ENCODE measurements at regions not wholly inside any gene's neighbourhood (a gene's known extent, or its start where the extent isn't known, plus 50 kb on each side); places are given as distances from the start of the nearest gene placed in this dataset.

DNA sequence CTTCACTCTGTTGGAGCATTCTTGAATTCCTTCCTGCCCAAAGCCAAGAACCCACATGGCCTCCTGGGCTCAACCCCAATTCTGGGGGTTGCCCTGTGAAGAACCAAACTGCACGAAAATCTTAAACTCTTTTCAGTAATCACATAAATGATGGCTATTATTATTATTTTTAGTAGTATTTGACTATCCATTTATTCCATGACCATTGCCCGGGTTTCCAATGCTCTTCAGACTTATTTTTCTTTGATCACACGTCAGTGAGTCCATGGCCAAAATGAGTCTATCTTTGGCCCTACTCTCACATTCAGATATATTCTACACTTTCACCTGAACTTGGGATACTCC, 185.9 kb downstream of the AVL9 start:
- intact Hi-C loops (cut with micrococcal nuclease), result no loop called here
- no peak overlapping the region for H3K27ac ChIP-seq (ENCODE audit: low read length)
- 95% methylated on average over 2 of the region's 3 CpGs for WGBS (ENCODE audit: insufficient coverage)
- H3K4me1 ChIP-seq (ENCODE audit: control insufficient read depth, insufficient read depth, low read length), result no peaks in the 10 kb centered on the region
- no peaks in the 10 kb centered on the region for H3K27me3 ChIP-seq (ENCODE audit: control insufficient read depth, insufficient read depth, low read length)
- Mint-ChIP-seq H3K36me3 (no peaks in the 10 kb centered on the region), H3K4me1 (no peaks in the 10 kb centered on the region), H3K27me3 (ENCODE audit: low read depth in 2 of 2) (peaks cover 8 to 15% of the 10 kb centered on the region in 2 donors), H3K9me3 (no peaks in the 10 kb centered on the region), H3K4me3 (no peak overlapping the region), H3K27ac (no peak overlapping the region)
- H3K4me3 ChIP-seq (ENCODE audit: low read length), result no peak overlapping the region
- TF ChIP-seq, protein P1, sequence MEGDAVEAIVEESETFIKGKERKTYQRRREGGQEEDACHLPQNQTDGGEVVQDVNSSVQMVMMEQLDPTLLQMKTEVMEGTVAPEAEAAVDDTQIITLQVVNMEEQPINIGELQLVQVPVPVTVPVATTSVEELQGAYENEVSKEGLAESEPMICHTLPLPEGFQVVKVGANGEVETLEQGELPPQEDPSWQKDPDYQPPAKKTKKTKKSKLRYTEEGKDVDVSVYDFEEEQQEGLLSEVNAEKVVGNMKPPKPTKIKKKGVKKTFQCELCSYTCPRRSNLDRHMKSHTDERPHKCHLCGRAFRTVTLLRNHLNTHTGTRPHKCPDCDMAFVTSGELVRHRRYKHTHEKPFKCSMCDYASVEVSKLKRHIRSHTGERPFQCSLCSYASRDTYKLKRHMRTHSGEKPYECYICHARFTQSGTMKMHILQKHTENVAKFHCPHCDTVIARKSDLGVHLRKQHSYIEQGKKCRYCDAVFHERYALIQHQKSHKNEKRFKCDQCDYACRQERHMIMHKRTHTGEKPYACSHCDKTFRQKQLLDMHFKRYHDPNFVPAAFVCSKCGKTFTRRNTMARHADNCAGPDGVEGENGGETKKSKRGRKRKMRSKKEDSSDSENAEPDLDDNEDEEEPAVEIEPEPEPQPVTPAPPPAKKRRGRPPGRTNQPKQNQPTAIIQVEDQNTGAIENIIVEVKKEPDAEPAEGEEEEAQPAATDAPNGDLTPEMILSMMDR (IDR thresholded peaks at IDR 0.05), result no peak
- no peaks in the 10 kb centered on the region for H3K9me3 ChIP-seq (ENCODE audit: control insufficient read depth, insufficient read depth, low read length)
- no peaks in the 10 kb centered on the region for H3K36me3 ChIP-seq (ENCODE audit: control insufficient read depth, insufficient read depth, low read length)
- ATAC-seq (no peak), DNase-seq (no peak)

DNA sequence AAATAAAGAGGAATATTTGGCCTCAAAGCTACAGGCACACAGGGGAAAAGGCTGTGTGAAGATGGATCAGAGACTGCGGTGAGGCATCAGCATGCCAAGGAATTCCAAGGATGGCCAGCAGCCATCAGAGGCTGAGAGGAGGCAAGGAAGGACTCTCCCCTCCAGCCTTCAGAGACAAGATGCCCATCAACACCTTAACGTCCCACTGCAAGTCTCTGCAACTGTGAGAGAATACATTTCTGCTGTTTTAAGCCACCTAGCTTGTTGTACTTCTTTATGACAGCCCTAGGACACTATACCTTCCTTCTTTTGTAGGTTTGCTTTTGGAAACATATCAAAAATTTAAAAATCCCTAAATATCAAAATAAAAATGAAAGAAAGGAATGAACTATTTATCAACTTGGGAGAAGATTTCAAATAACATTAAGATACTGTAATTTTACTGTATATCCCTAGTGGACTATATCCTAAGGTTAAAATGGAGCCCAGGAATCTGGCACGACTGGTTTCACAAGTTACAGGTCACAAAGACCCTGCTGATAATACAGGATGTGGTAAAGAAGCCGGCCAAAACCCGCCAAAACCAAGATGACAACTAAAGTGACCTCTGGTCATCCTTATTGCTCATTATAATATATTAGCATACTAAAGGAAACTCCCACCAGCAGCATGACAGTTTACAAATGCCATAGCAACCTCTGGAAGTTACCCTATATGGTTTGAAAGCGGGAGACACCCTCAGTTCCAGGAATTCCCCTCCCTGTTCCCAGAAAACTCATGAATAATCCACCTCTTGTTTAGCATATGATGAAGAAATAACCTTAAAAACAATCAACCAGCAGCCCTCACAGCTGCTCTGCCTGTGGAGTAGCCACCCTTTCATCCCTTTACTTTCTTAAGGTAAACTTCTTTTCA, 185.2 kb downstream of the AVL9 start:
- no peak overlapping the region for H3K4me3 Mint-ChIP-seq
- ATAC-seq (no peak), DNase-seq (no peak)
- TF ChIP-seq, protein P1 (IDR thresholded peaks at IDR 0.05), result no peak
- intact Hi-C loops (cut with micrococcal nuclease), result no loop called here
- H3K36me3 Mint-ChIP-seq, result no peaks in the 10 kb centered on the region
- Histone ChIP-seq H3K27ac (ENCODE audit: low read length) (no peak overlapping the region), H3K4me1 (ENCODE audit: control insufficient read depth, insufficient read depth, low read length) (no peaks in the 10 kb centered on the region), H3K4me3 (ENCODE audit: low read length) (no peak overlapping the region), H3K27me3 (ENCODE audit: control insufficient read depth, insufficient read depth, low read length) (no peaks in the 10 kb centered on the region), H3K9me3 (ENCODE audit: control insufficient read depth, insufficient read depth, low read length) (no peaks in the 10 kb centered on the region), H3K36me3 (ENCODE audit: control insufficient read depth, insufficient read depth, low read length) (no peaks in the 10 kb centered on the region)
- H3K27ac Mint-ChIP-seq, result no peak overlapping the region
- WGBS (ENCODE audit: insufficient coverage), result 67% methylated on average over 5 of the region's 6 CpGs
- H3K27me3 Mint-ChIP-seq (ENCODE audit: low read depth in 2 of 2), result peaks cover 8 to 15% of the 10 kb centered on the region in 2 donors
- no peaks in the 10 kb centered on the region for H3K4me1 Mint-ChIP-seq
- no peaks in the 10 kb centered on the region for H3K9me3 Mint-ChIP-seq

DNA sequence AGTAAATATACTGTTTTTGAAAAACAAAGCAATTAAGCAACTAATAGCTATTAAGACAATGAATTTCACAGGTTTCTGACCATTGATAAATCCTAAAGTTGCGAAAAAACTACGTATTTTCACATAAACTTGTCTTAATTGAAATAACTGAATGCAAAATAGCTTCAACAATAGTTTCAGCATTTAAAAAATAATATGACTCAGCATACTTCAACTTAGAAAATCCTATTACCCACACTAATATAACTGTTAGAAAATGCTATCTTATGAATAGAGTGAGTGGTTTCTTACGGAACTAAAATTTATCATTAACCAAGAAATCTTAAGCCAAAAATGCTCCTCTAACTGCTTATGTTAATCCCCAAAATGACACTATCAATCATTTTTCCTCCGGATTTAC, 183.9 kb downstream of the AVL9 start:
- Mint-ChIP-seq H3K27ac (no peak overlapping the region), H3K4me3 (no peak overlapping the region), H3K27me3 (ENCODE audit: low read depth in 2 of 2) (peaks cover 8 to 15% of the 10 kb centered on the region in 2 donors), H3K4me1 (no peaks in the 10 kb centered on the region), H3K9me3 (no peaks in the 10 kb centered on the region), H3K36me3 (no peaks in the 10 kb centered on the region)
- ATAC-seq (no peak), DNase-seq (no peak)
- H3K27me3 ChIP-seq (ENCODE audit: control insufficient read depth, insufficient read depth, low read length), result no peaks in the 10 kb centered on the region
- H3K36me3 ChIP-seq (ENCODE audit: control insufficient read depth, insufficient read depth, low read length), result no peaks in the 10 kb centered on the region
- no peak overlapping the region for H3K27ac ChIP-seq (ENCODE audit: low read length)
- no peak overlapping the region for H3K4me3 ChIP-seq (ENCODE audit: low read length)
- H3K9me3 ChIP-seq (ENCODE audit: control insufficient read depth, insufficient read depth, low read length), result no peaks in the 10 kb centered on the region
- WGBS (ENCODE audit: insufficient coverage), result 89% methylated on average over 2 of the region's 4 CpGs
- TF ChIP-seq, protein P1 (IDR thresholded peaks at IDR 0.05), result no peak
- no peaks in the 10 kb centered on the region for H3K4me1 ChIP-seq (ENCODE audit: control insufficient read depth, insufficient read depth, low read length)
- intact Hi-C loops (cut with micrococcal nuclease), result no loop called here

DNA sequence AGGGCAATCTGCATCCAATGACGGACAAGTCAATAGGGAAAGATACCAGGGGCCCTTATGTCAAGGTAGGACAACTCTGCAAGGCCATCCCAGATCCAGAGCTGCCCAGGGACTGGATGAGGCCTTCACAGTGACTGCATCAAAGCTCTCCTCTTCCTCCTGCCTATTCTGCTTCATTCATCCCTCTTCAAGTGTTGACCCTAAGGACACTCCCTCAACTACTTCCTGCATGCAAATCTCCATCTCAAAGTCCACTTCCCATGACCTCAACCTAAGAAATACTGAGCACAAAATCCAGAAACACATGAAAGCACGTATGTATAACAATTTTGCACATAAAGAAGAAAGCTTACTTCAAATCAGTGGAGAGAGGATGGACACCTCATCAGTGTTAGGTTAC, 182.3 kb downstream of the AVL9 start:
- Mint-ChIP-seq H3K4me1 (no peaks in the 10 kb centered on the region), H3K9me3 (no peaks in the 10 kb centered on the region), H3K27ac (no peak overlapping the region), H3K27me3 (ENCODE audit: low read depth in 2 of 2) (peaks cover 8 to 15% of the 10 kb centered on the region in 2 donors), H3K36me3 (no peaks in the 10 kb centered on the region), H3K4me3 (no peak overlapping the region)
- H3K4me3 ChIP-seq (ENCODE audit: low read length), result no peak overlapping the region
- DNase-seq (no peak), ATAC-seq (no peak)
- no peaks in the 10 kb centered on the region for H3K36me3 ChIP-seq (ENCODE audit: control insufficient read depth, insufficient read depth, low read length)
- no peaks in the 10 kb centered on the region for H3K4me1 ChIP-seq (ENCODE audit: control insufficient read depth, insufficient read depth, low read length)
- no peaks in the 10 kb centered on the region for H3K9me3 ChIP-seq (ENCODE audit: control insufficient read depth, insufficient read depth, low read length)
- intact Hi-C loops (cut with micrococcal nuclease), result no loop called here
- TF ChIP-seq, protein P1 (IDR thresholded peaks at IDR 0.05), result no peak
- H3K27me3 ChIP-seq (ENCODE audit: control insufficient read depth, insufficient read depth, low read length), result no peaks in the 10 kb centered on the region
- 95% methylated on average over 2 of the region's 2 CpGs for WGBS (ENCODE audit: insufficient coverage)
- no peak overlapping the region for H3K27ac ChIP-seq (ENCODE audit: low read length)

Measured in natural killer cell (primary cell).